SK-N-SH treated with all-trans-retinoic acid at 6 μM for 48 hours (cell line): ENCODE measurements at regions not wholly inside any gene's neighbourhood (a gene's known extent, or its start where the extent isn't known, plus 50 kb on each side); places are given as distances from the start of the nearest gene placed in this dataset.

ENCODE experiments used
- ATAC-seq: fragments of 200-7000 bp; cut with Tn5 transposase; 3 replicates; pipeline ENCODE4 v1.9.1; 2020; ENCODE audit warnings: mild to moderate bottlenecking, moderate library complexity
- ARNTL ChIP-seq: fragments of 450-650 bp; formaldehyde crosslinking; IDR thresholded peaks from 2 replicates; pipeline ENCODE4 v1.5.0; 2020; ENCODE audit warnings: low read depth, mild to moderate bottlenecking, moderate library complexity, borderline replicate concordance
- BACH2 ChIP-seq: fragments of 250-450 bp; sonication (Bioruptor Pico); IDR thresholded peaks from 2 replicates; pipeline ENCODE4 v1.9.0; 2021; ENCODE audit warnings: mild to moderate bottlenecking, borderline replicate concordance
- CSDC2 ChIP-seq: fragments of 250-450 bp; sonication (Bioruptor Pico); IDR thresholded peaks from 2 replicates; pipeline ENCODE4 v1.5.0; 2020; ENCODE audit warnings: mild to moderate bottlenecking, moderate library complexity
- ESRRG ChIP-seq: fragments of 250-450 bp; sonication (Bioruptor Pico); IDR thresholded peaks from 2 replicates; pipeline ENCODE4 v1.6.1; 2021; ENCODE audit warnings: mild to moderate bottlenecking
- GLIS3 ChIP-seq: fragments of 250-450 bp; sonication (Bioruptor Pico); IDR thresholded peaks from 2 replicates; pipeline ENCODE4 v1.5.0; 2020; ENCODE audit warnings: mild to moderate bottlenecking, moderate library complexity
- ISL1 ChIP-seq: fragments of 250-450 bp; sonication (Bioruptor Pico); IDR thresholded peaks from 2 replicates; pipeline ENCODE4 v2.1.2; 2022; ENCODE audit warnings: mild to moderate bottlenecking, moderate library complexity
- OSR1 ChIP-seq: fragments of 250-450 bp; sonication (Bioruptor Pico); IDR thresholded peaks from 2 replicates; pipeline ENCODE4 v1.8.0; 2022; ENCODE audit warnings: moderate library complexity, mild to moderate bottlenecking, inconsistent platforms
- PPARA ChIP-seq: fragments of 250-450 bp; sonication (Bioruptor Pico); IDR thresholded peaks from 2 replicates; pipeline ENCODE4 v1.5.0; 2020; ENCODE audit warnings: mild to moderate bottlenecking, borderline replicate concordance
- RARB ChIP-seq: fragments of 250-450 bp; sonication (Bioruptor Pico); IDR thresholded peaks from 2 replicates; pipeline ENCODE4 v1.8.0; 2021; ENCODE audit warnings: mild to moderate bottlenecking, moderate library complexity
- TCF4 ChIP-seq: fragments of 250-450 bp; sonication (Bioruptor Pico); IDR thresholded peaks from 2 replicates; pipeline ENCODE4 v1.8.0; 2021; ENCODE audit warnings: mild to moderate bottlenecking, moderate library complexity, borderline replicate concordance
- ZC3H10 ChIP-seq: fragments of 250-450 bp; sonication (Bioruptor Pico); IDR thresholded peaks from 2 replicates; pipeline ENCODE4 v1.5.1; 2021; ENCODE audit warnings: mild to moderate bottlenecking, moderate library complexity
- ZFP30 ChIP-seq: fragments of 450-650 bp; formaldehyde crosslinking; IDR thresholded peaks from 2 replicates; pipeline ENCODE4 v1.5.0; 2022; ENCODE audit warnings: mild to moderate bottlenecking, moderate library complexity
- ZNF565 ChIP-seq: fragments of 450-650 bp; formaldehyde crosslinking; conservative IDR thresholded peaks from 2 replicates; pipeline ENCODE4 v1.5.0; 2020; ENCODE audit warnings: low read depth, mild to moderate bottlenecking, moderate library complexity
- ZNF8 ChIP-seq: fragments of 450-650 bp; formaldehyde crosslinking; IDR thresholded peaks from 2 replicates; pipeline ENCODE4 v1.5.0; 2020; ENCODE audit warnings: mild to moderate bottlenecking, moderate library complexity
- TF ChIP-seq, protein P1 (sequence below): fragments of 250-450 bp; sonication (Bioruptor Pico); IDR thresholded peaks from 2 replicates; pipeline ENCODE4 v1.5.1; 2021; ENCODE audit warnings: mild to moderate bottlenecking, moderate library complexity
- TF ChIP-seq, protein P2 (sequence below): fragments of 250-450 bp; sonication (Bioruptor Pico); IDR thresholded peaks from 2 replicates; pipeline ENCODE4 v1.8.0; 2020; ENCODE audit warnings: mild to moderate bottlenecking, moderate library complexity, borderline replicate concordance
- TF ChIP-seq, protein P3 (sequence below): fragments of 250-450 bp; sonication (Bioruptor Pico); IDR thresholded peaks from 2 replicates; pipeline ENCODE4 v1.5.0; 2020; ENCODE audit warnings: mild to moderate bottlenecking, moderate library complexity
- TF ChIP-seq, protein P4 (sequence below): fragments of 250-450 bp; sonication (Bioruptor Pico); IDR thresholded peaks from 2 replicates; pipeline ENCODE4 v1.8.0; 2021; ENCODE audit warnings: low read depth, mild to moderate bottlenecking, moderate library complexity, borderline replicate concordance

DNA sequence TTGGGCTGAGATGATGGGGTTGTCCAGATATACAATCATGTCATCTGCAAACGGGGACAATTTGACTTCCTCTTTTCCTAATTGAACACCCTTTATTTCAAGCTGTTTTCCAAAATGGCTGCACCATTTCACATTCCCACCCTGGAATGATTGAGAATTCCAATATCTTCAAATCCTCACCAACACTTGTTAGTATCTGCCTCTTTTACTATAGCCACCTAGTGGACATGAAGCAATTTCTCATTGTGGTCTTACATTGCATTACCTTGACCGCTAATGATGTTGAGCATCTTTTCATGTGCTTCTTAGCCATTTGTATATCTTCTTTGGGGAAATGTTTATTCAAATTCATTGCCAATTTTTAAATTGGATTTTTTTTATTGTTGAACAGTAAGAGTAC is 364.8 kb downstream of the SMARCA1 start:
- ATAC-seq, result no peak
- TF ChIP-seq ZC3H10 (CRISPR knock-in tag) (no peak), ARNTL (no peak), TCF4 (CRISPR knock-in tag) (no peak), ZFP30 (CRISPR knock-in tag) (no peak), ESRRG (CRISPR knock-in tag) (no peak)
- TF ChIP-seq, protein P1, sequence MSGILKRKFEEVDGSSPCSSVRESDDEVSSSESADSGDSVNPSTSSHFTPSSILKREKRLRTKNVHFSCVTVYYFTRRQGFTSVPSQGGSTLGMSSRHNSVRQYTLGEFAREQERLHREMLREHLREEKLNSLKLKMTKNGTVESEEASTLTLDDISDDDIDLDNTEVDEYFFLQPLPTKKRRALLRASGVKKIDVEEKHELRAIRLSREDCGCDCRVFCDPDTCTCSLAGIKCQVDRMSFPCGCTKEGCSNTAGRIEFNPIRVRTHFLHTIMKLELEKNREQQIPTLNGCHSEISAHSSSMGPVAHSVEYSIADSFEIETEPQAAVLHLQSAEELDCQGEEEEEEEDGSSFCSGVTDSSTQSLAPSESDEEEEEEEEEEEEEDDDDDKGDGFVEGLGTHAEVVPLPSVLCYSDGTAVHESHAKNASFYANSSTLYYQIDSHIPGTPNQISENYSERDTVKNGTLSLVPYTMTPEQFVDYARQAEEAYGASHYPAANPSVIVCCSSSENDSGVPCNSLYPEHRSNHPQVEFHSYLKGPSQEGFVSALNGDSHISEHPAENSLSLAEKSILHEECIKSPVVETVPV (CRISPR knock-in tag), result no peak

DNA sequence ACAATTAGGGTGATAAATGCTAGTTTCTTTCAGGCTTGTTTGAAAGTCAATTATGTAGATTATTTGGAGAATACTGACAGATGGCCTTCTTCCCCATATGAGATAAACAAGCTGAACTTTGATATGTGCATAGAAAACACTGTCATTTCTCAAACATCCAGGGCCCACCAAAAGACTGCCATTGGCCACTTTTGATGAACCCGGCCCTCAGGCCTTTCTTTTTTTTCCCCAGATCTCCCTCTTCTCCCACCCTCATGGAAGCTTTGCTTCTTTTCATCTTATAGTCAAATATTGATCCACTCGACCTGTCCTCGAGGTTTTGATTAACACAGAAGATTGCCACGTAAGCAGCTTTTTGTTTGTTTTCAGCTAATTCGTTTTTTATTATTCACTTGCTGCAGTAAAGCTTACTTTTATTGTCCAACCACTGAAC is 377.4 kb downstream of the SMARCA1 start:
- no peak for ATAC-seq
- no peak for TF ChIP-seq RARB (CRISPR knock-in tag)
- TF ChIP-seq ZNF565 (CRISPR knock-in tag), result no peak
- no peak for TF ChIP-seq ZC3H10 (CRISPR knock-in tag)
- no peak for TF ChIP-seq TCF4 (CRISPR knock-in tag)
- no peak for TF ChIP-seq GLIS3
- no peak for TF ChIP-seq PPARA (CRISPR knock-in tag)
- TF ChIP-seq BACH2 (CRISPR knock-in tag), result no peak
- no peak for TF ChIP-seq ZNF8

DNA sequence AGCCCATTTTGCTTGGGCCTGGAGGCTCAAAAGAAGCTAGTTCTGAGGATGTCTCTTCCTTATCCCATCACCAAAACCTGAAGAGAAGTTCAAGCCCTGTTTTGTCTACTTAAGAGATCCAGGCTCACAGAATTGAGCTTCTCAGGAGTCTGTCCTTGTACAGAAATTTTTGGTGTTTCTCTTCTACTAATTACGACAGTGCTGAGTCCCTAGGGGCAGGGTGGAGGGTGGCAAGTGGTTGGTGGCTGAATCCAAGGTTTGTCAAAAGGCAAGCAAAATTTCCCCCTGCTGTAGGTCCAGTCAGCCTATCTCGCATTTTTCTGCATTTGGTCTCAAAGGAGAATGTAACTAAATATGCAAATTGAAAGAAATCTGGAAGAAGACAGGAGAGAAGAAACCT is 377.9 kb downstream of the SMARCA1 start:
- ATAC-seq, result no peak
- TF ChIP-seq ARNTL, result no peak
- no peak for TF ChIP-seq ISL1 (CRISPR knock-in tag)
- TF ChIP-seq RARB (CRISPR knock-in tag), result no peak
- TF ChIP-seq ZFP30 (CRISPR knock-in tag), result no peak
- TF ChIP-seq ZNF565 (CRISPR knock-in tag), result no peak
- no peak for TF ChIP-seq ZNF8
- no peak for TF ChIP-seq TCF4 (CRISPR knock-in tag)
- TF ChIP-seq, protein P2, sequence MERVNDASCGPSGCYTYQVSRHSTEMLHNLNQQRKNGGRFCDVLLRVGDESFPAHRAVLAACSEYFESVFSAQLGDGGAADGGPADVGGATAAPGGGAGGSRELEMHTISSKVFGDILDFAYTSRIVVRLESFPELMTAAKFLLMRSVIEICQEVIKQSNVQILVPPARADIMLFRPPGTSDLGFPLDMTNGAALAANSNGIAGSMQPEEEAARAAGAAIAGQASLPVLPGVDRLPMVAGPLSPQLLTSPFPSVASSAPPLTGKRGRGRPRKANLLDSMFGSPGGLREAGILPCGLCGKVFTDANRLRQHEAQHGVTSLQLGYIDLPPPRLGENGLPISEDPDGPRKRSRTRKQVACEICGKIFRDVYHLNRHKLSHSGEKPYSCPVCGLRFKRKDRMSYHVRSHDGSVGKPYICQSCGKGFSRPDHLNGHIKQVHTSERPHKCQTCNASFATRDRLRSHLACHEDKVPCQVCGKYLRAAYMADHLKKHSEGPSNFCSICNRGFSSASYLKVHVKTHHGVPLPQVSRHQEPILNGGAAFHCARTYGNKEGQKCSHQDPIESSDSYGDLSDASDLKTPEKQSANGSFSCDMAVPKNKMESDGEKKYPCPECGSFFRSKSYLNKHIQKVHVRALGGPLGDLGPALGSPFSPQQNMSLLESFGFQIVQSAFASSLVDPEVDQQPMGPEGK (CRISPR knock-in tag), result no peak
- TF ChIP-seq OSR1 (CRISPR knock-in tag), result no peak

DNA sequence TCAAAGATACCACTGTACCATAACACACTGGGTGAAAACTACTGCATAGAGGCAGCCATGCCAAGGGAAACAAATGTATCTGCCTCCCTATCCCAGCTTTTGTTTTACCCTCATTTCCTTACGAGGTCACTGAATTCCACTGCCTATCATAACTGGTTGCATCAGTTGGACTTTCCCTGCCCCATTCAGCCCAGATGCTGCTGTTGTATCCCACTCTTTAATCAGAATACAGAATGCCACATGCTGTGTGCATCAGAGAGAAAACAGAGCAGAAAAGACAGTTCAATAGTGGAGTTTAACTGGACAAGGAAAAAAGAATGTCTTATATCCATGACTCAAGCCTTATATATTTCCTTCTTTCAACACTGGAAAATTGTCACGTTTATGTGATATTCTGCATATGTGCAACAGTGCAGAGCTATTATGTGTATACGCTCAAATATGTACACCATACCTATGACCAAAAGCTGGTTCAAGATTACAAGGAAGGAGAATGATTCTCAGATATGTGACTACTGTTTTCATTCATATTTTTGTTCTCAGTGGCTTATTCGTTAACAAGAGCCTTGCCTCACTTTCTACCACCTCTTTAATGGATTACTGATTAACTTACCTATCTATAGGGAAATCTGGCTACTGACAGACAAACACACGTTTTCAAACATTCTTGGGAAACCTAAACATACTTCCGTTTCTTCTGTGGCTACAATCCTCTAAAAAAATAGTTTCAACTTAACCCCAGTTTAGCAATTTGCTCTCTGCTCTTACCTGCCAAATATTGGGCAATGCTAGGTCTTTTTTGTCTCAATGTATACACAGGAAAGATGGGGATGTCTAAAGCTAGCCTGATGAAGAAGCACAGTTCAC is 378.9 kb downstream of the SMARCA1 start:
- no peak for TF ChIP-seq ISL1 (CRISPR knock-in tag)
- no peak for TF ChIP-seq CSDC2 (CRISPR knock-in tag)
- no peak for TF ChIP-seq TCF4 (CRISPR knock-in tag)
- no peak for TF ChIP-seq ESRRG (CRISPR knock-in tag)
- TF ChIP-seq, protein P3, sequence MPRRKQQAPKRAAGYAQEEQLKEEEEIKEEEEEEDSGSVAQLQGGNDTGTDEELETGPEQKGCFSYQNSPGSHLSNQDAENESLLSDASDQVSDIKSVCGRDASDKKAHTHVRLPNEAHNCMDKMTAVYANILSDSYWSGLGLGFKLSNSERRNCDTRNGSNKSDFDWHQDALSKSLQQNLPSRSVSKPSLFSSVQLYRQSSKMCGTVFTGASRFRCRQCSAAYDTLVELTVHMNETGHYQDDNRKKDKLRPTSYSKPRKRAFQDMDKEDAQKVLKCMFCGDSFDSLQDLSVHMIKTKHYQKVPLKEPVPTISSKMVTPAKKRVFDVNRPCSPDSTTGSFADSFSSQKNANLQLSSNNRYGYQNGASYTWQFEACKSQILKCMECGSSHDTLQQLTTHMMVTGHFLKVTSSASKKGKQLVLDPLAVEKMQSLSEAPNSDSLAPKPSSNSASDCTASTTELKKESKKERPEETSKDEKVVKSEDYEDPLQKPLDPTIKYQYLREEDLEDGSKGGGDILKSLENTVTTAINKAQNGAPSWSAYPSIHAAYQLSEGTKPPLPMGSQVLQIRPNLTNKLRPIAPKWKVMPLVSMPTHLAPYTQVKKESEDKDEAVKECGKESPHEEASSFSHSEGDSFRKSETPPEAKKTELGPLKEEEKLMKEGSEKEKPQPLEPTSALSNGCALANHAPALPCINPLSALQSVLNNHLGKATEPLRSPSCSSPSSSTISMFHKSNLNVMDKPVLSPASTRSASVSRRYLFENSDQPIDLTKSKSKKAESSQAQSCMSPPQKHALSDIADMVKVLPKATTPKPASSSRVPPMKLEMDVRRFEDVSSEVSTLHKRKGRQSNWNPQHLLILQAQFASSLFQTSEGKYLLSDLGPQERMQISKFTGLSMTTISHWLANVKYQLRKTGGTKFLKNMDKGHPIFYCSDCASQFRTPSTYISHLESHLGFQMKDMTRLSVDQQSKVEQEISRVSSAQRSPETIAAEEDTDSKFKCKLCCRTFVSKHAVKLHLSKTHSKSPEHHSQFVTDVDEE (CRISPR knock-in tag), result no peak
- TF ChIP-seq, protein P4, sequence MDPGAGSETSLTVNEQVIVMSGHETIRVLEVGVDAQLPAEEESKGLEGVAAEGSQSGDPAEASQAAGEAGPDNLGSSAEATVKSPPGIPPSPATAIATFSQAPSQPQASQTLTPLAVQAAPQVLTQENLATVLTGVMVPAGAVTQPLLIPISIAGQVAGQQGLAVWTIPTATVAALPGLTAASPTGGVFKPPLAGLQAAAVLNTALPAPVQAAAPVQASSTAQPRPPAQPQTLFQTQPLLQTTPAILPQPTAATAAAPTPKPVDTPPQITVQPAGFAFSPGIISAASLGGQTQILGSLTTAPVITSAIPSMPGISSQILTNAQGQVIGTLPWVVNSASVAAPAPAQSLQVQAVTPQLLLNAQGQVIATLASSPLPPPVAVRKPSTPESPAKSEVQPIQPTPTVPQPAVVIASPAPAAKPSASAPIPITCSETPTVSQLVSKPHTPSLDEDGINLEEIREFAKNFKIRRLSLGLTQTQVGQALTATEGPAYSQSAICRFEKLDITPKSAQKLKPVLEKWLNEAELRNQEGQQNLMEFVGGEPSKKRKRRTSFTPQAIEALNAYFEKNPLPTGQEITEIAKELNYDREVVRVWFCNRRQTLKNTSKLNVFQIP, result no peak
- TF ChIP-seq ZFP30 (CRISPR knock-in tag), result no peak
- TF ChIP-seq ZNF565 (CRISPR knock-in tag), result no peak
- ATAC-seq, result peak; percentile 49
